Vagina (tissue), 2 donors: ENCODE measurements at regions not wholly inside any gene's neighbourhood (a gene's known extent, or its start where the extent isn't known, plus 50 kb on each side); places are given as distances from the start of the nearest gene placed in this dataset.

Source experiments
- POLR2A ChIP-seq, 2 donors: fragments of 450-650 bp; IDR thresholded peaks; one replicate each; pipeline ENCODE4 v1.6.1; 2017; ENCODE audit warnings: antibody characterized with exemption in 2 of 2, mild to moderate bottlenecking in 2 of 2, moderate library complexity in 2 of 2
- POLR2AphosphoS5 ChIP-seq, 2 donors: sonication (generic); formaldehyde crosslinking; IDR thresholded peaks; one replicate each; pipeline ENCODE4 v1.9.0; 2017; ENCODE audit warnings: antibody characterized with exemption in 2 of 2, mild to moderate bottlenecking in 2 of 2, low read depth in 1 of 2; ENCODE audit not compliant: insufficient read depth in 1 of 2
- TF ChIP-seq, protein P1 (sequence below), 3 experiments: fragments of 450-650 bp in 2 of 3; fragments of 200-600 bp in 1 of 3; sonication (generic) in 1 of 3; IDR thresholded peaks; one replicate each; pipeline ENCODE4 v1.5.1; 2017 to 2019; ENCODE audit warnings: antibody characterized with exemption in 3 of 3, mild to moderate bottlenecking in 2 of 3, moderate library complexity in 2 of 3

DNA sequence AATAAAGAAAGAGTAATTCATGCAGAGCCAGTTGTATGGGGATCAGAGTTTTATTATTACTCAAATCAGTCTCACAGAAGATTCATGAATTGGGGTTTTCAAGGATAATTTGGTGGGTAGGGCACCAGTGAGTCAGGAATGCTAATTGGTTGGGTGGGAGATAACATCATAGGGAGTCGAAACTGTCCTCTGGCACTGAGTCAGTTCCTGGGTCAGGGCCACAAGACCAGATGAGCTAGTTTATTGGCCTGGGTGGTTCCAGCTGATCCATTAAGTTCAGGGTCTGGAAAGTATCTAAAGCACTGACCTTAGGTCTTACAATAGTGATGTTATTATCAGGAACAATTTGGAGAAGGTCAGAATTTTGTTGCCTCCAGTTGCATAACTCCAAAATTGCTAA lies 998.6 kb upstream of the EPHA6 start:
- TF ChIP-seq, protein P1, sequence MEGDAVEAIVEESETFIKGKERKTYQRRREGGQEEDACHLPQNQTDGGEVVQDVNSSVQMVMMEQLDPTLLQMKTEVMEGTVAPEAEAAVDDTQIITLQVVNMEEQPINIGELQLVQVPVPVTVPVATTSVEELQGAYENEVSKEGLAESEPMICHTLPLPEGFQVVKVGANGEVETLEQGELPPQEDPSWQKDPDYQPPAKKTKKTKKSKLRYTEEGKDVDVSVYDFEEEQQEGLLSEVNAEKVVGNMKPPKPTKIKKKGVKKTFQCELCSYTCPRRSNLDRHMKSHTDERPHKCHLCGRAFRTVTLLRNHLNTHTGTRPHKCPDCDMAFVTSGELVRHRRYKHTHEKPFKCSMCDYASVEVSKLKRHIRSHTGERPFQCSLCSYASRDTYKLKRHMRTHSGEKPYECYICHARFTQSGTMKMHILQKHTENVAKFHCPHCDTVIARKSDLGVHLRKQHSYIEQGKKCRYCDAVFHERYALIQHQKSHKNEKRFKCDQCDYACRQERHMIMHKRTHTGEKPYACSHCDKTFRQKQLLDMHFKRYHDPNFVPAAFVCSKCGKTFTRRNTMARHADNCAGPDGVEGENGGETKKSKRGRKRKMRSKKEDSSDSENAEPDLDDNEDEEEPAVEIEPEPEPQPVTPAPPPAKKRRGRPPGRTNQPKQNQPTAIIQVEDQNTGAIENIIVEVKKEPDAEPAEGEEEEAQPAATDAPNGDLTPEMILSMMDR (IDR thresholded peaks at IDR 0.05), result no peak
- no peak for TF ChIP-seq POLR2A (IDR thresholded peaks at IDR 0.05)
- TF ChIP-seq POLR2AphosphoS5 (IDR thresholded peaks at IDR 0.05; ENCODE audit: insufficient read depth in 1 of 2, low read depth in 1 of 2), result no peak
